Erythroblast (primary cell): ENCODE measurements at regions not wholly inside any gene's neighbourhood (a gene's known extent, or its start where the extent isn't known, plus 50 kb on each side); places are given as distances from the start of the nearest gene placed in this dataset.

Experiments used
- DNase-seq, 2 experiments: peaks; one replicate each; lab custom pipeline; 2025; lab: John Stamatoyannopoulos, UW
- GATA1 ChIP-seq: IDR thresholded peaks from 2 replicates; pipeline ENCODE4 v1.6.1; 2011; ENCODE audit warnings: low read depth, mild to moderate bottlenecking, control low read depth, low read length, moderate library complexity
- POLR2A ChIP-seq: IDR thresholded peaks from 2 replicates; pipeline ENCODE4 v1.6.1; 2011; ENCODE audit warnings: mild to moderate bottlenecking, low read length

- no peak for TF ChIP-seq GATA1
- TF ChIP-seq POLR2A: no peak
- DNase-seq: no peak
Measured at GRCh38 chr5:26054594-26054993, 983.8 kb downstream of the CDH9 start.

GRCh38 chr5:26034813-26035212 is 1003.6 kb downstream of the CDH9 start:
- TF ChIP-seq POLR2A (no peak), GATA1 (no peak)
- no peak for DNase-seq

- TF ChIP-seq GATA1 (no peak), POLR2A (no peak)
- DNase-seq: no peak
Measured at GRCh38 chr5:26031481-26031880, 1006.9 kb downstream of the CDH9 start.

DNA sequence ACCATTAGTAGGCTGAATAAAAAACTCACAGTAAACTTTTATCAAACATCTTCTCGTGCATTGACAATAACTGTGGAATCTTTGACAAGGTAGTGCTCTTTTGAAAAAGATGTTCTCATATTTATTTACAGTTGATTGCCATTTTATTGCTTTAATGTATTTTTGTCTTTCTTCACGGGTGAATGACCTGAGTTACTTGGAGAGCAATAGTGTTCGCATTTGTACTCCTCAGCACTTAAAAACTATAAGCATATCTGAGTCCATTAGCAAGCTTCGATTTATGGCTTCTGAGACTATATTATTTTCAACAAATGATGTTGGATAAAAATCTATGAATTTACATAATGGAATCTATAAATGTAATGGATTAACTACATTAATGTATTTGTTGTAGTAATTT is 1012.3 kb downstream of the CDH9 start:
- TF ChIP-seq GATA1 (no peak), POLR2A (no peak)

DNA sequence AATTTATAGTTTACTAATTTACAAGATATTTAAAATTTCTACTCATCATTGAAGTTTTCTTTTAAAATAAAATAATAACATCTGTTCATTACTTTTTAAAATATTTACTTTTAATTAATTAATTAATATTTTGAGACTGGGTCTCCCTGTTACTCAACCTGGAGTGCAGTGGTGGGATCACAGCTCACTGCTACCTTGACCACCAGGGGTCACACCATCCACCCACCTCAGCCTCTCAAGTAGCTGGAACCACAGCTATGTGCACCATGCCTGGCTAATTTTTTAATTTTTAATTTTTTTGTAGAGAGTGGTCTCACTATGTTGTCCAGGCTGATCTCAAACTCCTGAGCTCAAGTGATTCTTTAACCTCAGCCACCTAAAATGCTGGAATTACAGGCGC is 1013.6 kb downstream of the CDH9 start:
- DNase-seq: no peak
- TF ChIP-seq GATA1: no peak
- TF ChIP-seq POLR2A: no peak

More for the DNA sequence above, 1012.3 kb downstream of the CDH9 start:
- DNase-seq: no peak

DNA sequence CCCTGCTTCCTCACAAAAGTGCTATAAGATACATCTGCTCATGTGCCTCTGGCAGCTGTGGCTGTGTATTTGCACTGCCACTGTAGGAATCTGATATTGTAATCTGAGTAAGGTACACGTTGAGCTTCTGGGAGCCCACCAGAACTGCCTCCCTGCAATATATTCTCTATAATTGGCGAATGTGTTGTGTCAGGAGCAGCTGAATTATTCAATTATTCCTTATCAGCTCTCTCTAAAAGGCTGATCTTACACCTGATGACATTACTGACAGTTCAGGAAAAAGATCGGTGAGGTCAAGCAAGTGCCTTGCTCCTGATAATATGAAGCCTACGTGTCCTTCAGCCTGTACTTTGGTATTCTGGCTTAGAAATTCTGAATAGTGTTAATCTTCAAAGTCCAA is 1015.0 kb downstream of the CDH9 start:
- DNase-seq: no peak
- no peak for TF ChIP-seq POLR2A

DNA sequence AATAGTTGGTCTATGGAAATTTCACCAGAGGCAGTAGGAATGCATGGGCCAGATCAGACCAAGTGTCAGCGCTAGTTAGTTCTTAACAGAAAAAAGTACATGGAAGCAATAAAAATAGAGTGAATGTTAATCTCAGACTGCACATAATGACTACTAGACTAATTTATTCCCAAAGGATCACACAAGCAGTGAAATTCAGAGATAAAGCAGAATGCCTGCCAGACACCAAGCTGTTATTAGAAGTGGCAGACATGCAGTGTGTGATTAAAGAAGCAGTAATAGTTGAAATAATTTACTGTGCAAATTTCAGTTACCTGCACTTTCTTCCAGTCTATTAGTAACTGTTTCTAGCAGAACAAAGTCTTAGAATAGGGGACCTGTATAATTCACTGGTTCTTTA is 1024.2 kb downstream of the CDH9 start:
- DNase-seq: no peak
- TF ChIP-seq POLR2A: no peak
- no peak for TF ChIP-seq GATA1

DNA sequence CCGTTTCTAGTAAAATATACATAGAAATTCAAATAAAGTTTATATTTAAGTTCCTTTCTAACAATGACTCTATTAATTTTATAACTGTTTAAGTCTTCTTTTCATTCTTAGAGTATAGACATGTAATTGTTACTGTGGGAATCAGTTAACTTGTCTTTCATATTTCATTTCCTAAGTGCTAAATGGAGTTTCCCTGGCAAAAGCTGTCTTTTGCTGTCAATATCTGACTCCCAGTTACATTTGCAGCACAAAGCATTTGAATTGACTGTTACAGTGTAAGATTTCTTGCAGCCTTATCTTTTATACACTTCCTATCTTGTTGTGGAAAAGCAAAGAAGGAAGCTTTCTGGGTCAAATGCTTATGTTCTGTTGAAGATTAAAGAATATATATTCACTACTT is 1026.3 kb downstream of the CDH9 start:
- DNase-seq: no peak
- TF ChIP-seq GATA1 (no peak), POLR2A (no peak)

- no peak for DNase-seq
- TF ChIP-seq GATA1 (no peak), POLR2A (no peak)
Measured at GRCh38 chr5:26009742-26010141, 1028.6 kb downstream of the CDH9 start.

GRCh38 chr5:26003966-26004365 is 1034.4 kb downstream of the CDH9 start:
- TF ChIP-seq GATA1: no peak
- DNase-seq: no peak

DNA sequence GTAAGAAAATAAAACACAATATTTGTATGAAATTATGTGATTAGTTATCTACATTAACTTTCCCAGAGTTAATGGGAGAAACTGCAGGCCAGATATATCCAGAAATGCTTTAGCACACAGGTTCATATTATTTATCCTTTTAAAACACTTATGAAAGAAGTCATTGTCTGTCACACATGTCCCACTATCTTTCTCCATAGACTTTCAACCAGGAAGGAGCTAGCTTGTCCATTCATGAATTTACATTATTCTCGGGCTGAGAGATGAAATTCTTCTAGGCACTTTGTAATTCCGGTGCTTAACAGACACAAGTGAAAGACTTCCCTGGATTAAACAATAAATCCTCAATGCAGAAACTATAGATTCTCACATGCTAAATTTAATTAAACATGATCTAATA is 1043.2 kb downstream of the CDH9 start:
- TF ChIP-seq POLR2A: no peak
- TF ChIP-seq GATA1: no peak
- DNase-seq: no peak

DNA sequence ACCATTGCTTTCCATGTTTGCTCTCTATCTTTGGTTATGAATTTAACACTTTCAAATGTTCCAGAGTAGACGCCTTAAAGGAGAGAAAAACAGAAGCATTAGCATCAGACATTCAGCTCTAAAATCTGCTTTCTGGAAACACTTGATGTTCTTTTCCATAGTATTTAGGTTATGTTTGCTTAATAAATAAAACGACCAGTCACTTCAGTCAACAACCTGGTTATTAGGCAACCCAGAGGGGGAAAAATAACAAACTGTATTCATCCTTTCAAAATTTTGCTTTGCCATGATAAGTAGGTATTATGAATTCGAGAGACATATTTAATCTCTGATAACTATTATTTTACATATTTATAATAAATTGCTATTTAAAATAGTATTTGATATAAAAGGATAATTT is 1044.7 kb downstream of the CDH9 start:
- TF ChIP-seq POLR2A (no peak), GATA1 (no peak)
- DNase-seq: no peak

DNA sequence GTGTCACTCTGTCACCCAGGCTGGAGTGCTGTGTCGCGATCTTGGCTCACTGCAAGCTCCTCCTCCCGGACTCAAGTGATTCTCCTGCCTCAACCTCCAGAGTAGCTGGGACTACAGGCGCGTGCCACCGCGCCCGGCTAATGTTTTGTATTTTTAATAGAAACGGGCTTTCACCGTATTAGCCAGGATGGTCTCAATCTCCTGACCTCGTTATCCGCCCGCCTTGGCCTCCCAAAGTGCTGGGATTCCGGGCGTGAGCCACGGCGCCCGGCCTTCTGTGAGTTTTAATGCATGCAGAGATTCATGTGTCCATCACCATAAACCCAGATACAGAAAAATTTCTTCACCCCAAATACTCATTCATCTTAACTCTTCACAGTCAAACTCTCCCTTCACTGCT is 1046.7 kb downstream of the CDH9 start:
- TF ChIP-seq POLR2A (no peak), GATA1 (no peak)
- no peak for DNase-seq

GRCh38 chr5:25990771-25991170 is 1047.6 kb downstream of the CDH9 start:
- no peak for DNase-seq
- TF ChIP-seq GATA1: no peak

- no peak for DNase-seq
- no peak for TF ChIP-seq GATA1
- TF ChIP-seq POLR2A: no peak
Measured at GRCh38 chr5:25979086-25979485, 1059.3 kb downstream of the CDH9 start.

GRCh38 chr5:25975885-25976284 is 1062.5 kb downstream of the CDH9 start:
- TF ChIP-seq POLR2A (no peak), GATA1 (no peak)
- DNase-seq: no peak

GRCh38 chr5:25974451-25974850 is 1063.9 kb downstream of the CDH9 start:
- no peak for DNase-seq
- TF ChIP-seq POLR2A: no peak
- no peak for TF ChIP-seq GATA1
